HG02642 (cell line): ENCODE measurements at regions not wholly inside any gene's neighbourhood (a gene's known extent, or its start where the extent isn't known, plus 50 kb on each side); places are given as distances from the start of the nearest gene placed in this dataset.
"Not testable (repeated sequence)": the region's sequence is repeated elsewhere in the genome, so short reads cannot be mapped to it uniquely, and the experiment has no call there.

ENCODE experiments used
- ATAC-seq: cut with Tn5 transposase; IDR thresholded peaks from one replicate; pipeline ENCODE4 v1.9.1; 2021; ENCODE audit warnings: mild to moderate bottlenecking; ENCODE audit not compliant: unreplicated experiment, poor library complexity

DNA sequence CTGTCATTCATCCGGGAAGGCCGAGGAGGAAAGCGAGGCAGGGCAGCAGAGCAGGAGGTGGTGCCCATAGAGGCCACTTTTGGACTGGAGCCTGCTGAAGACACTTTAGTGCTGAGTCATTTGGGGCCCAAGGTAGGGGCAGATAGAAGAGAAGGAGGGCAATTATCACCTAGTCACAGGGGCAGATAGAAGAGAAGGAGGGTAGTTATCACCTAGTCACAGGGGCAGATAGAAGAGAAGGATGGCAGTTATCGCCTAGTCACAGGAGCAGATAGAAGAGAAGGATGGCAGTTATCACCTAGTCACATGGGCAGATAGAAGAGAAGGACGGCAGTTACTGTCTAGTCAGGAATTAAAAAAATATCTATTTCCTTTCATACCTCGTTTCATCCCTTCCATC lies 1372.6 kb downstream of the FOXD4L5 start:
- ATAC-seq = not testable (repeated sequence)

DNA sequence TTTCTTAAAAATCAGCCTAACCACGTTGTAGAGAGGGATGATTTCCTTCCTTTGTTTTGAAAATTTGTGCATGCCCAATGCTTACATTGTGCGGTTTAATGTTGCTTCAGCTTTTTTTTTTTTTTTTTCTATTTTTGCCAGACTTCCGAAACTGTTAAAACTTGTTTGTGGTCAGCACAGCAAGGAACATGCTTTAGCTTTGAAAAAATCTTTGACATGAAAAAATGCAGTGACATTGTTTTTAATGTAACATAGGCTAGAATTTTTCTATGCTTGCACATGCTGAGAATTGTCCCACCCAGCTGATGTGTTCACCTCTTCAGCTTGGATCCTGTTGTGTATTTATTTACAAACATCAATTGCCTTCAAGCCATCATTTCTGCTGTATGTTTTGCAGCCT lies 1375.9 kb downstream of the FOXD4L5 start:
- not testable (repeated sequence) for ATAC-seq

DNA sequence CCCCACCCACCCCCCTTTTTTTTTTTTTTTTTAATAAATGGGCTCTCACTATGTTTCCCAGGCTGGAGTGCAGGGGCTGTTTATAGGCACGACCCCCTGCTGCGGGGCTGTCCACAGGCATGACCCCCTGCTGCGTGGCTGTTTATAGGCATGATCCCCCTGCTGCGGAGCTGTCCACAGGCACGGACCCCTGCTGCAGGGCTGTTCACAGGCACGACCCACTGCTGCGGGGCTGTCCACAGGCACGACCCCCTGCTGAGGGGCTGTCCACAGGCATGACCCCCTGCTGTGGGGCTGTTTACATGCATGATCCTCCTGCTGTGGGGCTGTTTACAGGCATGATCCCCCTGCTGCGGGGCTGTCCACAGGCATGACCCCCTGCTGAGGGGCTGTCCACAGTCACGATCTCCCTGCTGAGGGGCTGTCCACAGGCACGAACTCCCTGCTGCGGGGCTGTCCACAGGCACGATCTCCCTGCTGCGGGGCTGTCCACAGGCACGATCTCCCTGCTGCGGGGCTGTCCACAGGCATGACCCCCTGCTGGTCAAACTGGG lies 1385.3 kb downstream of the FOXD4L5 start:
- ATAC-seq = not testable (repeated sequence)

DNA sequence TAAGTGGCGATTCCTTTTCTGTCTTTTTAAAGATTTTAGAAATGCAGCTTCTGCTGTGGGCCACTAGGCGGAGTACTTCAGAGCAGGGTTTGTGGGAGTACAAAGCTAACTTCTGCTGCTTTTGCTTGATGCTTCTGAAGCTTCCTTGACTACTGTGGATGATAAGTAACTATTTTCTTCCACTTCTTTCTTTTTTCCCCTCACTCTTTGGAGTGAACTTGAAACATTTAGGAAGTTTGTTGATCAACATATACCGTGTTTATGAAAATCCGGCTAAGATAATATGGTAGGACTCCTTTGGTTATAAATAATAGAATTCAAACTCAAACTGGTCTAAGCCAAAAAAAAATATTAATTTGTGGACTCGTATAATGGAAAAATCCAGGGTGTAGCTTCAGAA lies 1403.6 kb downstream of the FOXD4L5 start:
- ATAC-seq = not testable (repeated sequence)

DNA sequence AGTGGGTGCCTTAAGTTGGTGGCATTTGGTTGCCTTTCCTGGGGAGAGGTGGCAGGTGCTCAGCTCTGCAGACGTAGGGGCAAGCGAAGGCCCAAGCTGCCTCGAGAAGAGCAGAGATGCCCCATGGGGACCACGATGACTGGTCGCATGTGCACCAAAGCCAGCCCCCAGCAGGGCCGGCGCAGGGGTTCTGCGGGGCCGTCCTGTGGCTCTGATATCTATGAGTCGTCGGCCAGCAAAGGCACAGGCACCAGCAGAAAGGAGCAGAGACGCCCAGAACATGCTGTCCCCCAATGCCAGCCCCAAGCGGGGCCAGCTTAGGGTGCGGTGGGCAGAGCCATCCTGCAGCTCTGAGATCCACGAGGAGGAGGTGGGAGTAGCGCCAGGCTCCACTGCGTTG lies 1408.6 kb downstream of the FOXD4L5 start:
- ATAC-seq = not testable (repeated sequence)

DNA sequence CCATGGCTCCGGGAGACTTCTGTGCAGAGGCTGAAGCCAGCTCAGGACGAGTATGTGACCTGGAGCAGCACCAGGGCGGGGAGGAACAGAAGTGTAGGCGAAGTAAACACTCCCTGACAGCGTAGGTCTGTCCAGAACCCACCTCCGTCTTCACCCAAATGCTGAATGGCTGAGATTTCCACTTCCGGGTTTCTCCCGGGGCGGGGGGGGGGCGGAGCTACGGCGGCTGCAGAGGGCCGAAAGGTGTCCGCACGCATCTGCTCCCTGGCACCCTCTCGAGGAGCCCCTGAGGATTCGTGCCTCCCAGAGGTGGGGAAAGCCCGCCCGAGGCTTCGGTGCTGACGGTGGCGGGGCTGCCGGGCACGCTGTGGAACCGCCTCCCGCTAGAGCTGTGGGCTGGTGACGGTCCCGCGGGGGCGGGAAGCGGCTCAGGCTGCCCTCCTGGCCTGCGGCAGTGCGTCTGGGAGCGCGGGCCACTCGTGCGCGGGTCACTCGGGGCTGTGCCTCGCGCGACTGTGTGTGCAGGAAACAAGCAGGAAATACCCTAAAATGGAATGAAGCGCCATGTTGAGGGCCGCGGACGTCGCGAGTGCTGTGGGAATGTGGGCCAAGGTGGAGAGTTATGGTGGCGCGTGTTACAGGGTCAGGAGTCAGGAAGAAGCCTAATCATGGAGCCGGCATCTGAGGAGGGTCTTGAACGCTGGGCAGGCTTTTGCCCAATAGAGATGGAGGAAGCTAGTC lies 1425.4 kb downstream of the FOXD4L5 start:
- ATAC-seq = no peak

DNA sequence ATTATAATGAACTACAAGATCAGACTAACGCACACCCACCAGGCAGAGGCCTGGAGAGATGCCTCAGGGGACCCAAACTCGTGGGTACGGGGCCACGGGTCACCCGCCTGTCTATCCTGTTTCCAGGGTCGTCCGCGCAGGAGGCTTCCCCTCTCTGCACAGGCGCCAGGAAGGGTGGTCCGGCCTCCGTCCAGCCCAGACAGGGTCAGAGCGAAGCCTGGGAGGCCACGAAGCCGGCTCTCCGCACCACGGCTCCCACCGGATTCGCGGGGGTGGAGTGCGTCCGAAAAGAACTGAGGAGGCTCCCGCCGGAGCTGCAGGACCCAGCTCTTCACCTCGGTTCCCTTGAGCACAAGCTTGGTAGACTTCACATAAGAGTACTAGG lies 1425.9 kb downstream of the FOXD4L5 start:
- ATAC-seq = not testable (repeated sequence)

DNA sequence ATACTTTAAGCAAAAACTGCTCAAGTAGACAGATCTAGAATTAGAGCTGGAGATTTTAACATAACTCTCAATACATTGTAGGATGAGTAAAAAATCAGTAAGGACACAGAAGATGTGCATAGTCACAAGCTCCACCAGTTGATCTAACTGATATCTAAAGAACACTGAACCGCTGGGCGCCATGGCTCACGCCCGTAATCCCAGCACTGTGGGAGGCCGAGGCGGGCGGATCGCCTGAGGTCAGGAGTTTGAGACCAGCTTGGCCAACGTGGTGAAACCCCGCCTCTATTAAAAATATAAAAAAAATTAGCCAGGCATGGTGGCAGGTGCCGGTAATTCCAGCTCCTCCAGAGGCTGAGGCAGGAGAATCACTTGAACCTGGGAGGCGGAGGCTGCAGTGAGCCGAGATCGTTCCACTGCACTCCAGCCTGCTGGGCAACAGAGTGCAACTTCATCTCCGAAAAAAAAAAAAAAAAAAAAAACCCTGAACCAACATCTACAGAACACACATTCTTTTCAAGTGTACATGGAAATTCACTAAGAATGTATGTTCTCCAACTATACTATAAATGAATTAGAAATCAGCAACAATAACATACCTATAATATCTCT lies 1431.8 kb downstream of the FOXD4L5 start:
- ATAC-seq = not testable (repeated sequence)

DNA sequence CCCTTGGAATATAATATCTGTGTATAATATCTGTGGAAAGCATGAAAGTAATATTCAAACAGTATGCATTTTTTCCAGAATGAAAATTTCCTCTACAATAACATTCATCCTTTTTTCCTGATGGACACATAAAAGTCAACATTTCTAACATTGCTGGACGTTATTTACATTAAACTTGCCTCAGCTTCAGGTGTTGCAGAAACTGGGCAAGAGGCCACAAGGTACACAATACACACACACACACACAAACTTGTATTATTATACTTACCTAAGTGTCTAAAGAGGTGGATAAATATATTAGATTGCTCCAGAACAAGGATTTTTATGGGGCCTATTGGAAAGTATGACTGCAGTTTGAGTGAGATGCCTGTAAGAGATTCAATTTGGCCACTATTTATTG lies 1460.2 kb downstream of the FOXD4L5 start:
- not testable (repeated sequence) for ATAC-seq

DNA sequence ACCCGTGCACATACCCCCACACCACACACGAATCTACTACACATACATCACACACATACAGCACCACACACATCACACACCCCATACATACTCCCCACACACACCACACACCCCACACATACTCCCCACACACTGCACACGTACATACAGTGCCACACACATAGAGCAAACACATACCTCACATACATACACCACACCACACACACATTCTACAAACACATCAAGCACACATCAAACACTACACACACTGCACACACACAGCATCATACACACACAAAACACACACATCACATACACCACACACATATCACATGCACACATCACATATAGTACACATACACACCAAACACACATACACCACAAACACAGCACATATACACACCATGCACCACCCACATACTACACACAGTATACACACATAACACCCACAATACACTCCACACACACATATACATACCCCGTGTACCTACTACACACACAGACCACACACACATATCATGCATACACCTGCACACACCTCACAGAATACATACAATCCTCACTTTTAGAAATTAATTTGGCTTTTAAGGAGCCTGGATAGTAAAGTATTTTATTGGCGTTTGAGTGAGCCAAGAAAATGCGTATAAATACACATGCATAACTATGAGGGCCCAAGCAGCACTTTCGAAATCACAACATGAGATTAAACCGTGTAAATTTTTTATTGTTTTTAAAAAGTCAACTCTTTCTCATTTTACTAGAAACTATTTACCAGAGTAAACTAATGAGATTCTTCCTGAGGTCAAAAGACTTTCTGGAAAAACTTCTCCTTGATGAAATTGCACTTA lies 1461.4 kb downstream of the FOXD4L5 start:
- ATAC-seq = peak; percentile 54

DNA sequence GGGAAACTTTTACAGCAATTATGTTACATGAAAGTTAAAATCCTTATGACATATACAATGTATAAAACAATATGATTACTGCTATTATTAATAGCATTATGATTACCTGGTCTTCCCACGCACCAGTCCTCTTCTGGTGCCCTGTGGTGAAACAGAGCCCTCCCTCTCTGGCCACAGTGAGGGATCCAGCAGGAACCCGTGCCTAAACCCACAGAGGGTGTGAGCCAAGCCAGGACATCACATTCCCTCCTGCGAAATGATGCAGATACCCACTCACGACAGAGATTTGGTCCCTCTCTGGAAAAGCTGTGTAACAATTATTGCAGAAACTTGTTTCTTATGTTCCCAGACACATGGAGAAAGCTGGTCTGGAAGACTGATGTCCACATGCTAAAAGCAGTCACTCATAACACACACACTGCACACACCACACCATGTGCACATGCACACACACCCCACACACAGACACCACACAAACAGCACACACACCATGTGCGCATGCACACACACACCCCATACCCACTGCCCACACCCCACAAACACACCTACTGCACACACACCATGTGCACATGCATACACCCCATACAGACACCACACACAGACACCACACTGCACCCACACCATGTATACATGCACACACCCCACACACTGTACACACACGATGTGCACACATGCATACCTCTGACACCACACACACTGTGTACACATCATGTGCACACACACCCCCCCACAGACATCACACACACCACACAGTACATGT lies 1462.2 kb downstream of the FOXD4L5 start:
- not testable (repeated sequence) for ATAC-seq

DNA sequence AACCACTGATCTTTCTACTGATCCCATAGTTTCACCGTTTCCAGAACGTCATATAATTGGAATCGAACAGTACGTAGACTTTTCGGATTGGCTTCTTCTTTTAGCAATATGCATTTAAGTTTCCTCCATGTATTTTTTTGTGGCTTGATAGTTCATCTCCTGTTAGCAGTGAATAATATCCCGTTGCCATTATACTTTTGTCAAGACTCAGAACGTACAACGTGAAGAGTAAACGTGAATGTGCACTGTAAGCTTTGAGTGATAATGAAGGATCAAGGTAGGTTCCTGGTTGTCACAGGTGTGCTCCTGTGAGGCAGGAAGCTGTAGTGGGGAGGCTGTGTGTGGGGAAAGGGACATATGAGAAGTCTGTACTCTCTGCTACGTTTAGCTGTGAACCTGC lies 1463.7 kb downstream of the FOXD4L5 start:
- not testable (repeated sequence) for ATAC-seq

DNA sequence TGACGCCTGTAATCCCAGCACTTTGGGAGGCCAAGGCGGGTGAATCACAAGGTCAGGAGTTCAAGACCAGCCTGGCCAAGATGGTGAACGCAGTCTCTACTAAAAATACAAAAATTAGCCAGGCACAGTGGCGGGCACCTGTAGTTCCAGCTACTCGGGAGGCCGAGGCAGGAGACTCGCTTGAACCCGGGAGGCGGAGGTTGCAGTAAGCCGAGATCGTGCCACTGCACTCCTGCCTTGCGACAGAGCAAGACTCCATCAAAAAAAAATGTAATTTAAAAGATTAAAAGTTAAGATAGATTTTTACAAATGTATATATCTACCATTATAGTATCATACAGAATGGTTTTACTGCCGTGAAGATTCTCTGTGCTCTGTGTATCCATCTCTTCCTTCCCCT lies 1464.1 kb downstream of the FOXD4L5 start:
- ATAC-seq = not testable (repeated sequence)

DNA sequence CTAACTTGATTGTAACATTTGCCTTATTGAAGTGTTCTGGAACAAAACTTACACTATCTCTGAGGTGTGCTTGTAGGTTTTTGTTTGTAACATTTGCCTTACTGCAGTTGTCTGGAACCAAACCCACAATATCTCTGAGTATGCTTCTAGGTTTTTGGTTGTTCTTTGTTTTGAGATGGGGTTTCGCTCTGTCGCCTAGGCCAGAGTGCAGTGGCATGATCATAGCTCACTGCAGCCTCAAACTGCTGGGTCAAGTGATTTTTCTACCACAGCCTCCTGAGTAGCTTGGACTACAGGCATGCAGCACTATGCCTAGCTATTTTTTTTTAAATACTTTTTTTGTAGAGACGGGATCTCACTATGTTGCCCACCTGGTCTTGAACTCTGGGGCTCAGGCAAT lies 1464.6 kb downstream of the FOXD4L5 start:
- ATAC-seq = not testable (repeated sequence)

DNA sequence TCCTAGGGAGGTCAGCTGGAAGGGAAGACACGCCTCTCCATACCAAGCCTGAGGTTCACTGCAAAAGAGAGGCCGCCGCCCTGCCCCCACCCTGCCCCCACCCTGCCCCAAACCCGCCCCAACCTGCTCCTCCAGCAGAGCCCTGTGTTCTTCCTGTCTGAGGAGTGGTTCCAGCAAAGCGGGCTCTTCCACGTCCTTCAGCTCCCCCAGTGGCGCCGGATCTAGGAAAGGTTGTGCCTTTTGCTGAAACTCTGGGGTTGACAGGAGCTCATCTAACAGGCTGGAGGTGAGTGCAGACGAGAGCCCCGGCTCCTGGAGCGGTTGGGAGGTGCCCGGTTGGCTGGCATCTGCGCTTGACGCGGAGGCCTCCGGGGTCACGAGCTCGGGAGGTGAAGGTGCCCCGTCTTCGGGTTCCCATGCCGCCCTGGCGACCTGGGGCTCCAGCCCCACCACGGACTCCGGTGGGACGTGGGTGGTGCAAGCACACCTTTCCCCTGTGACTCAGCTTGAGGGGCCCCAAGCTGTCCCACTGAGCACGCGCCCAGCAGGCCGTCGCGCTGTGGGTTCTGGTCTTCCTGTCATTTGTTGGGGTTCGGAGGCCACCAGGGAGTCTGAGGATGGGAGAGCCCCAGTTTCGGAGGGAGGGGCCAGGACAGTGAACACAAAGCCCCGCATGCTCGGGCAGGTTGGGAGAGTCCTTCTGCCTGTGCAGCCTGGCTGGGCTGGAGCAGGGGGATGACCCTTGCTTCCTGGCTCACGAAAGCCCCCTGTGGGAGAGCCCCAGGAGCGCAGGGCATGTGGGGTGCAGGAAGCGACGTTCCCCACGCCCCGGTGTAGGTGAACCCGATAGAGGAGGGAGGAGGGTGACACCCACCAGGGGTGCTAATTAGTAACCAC lies 1467.1 kb downstream of the FOXD4L5 start:
- peak; percentile 64 for ATAC-seq

DNA sequence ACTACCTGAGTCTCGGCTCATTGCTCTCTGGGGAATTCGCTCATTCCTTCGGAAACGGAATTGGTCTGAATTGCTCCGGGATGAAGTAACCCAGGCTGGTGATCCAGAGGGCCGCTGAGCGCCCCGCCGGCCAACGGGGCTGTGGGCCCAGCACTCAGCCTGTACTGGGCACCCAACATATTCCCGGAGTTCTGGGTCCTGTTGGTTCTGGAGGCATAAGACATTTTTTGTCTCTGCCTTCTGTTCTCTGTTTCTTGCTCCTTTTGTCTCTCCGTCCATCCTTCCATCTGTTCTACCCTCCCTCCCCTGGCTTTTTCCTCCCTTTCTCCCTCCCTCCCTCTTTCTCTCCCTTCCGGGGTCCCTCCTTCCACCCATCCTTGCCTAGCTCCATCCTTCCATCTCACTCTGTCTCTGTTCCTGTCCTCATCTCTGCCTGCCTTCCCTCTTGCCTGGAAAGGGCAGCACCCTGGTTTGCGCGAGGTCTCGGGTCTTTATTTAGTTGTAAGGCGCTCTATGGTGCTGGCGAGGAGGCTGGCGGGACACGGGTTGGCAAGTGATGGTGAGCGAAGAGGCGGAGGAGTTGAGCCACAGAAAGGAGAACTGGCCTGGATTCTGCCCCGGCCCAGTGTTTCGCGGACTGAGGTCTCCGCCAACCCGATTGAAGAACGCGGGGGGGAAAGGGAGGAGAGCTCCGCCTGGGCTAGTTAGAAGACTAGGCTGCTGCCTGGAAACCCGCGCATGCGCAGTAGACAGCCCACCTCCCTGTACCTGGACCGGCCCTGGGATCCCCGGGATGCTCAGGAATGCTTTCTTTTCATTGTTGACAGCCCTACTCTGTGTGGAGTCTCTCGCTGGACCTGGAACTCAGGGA lies 1468.0 kb downstream of the FOXD4L5 start:
- ATAC-seq = peak; percentile 77

DNA sequence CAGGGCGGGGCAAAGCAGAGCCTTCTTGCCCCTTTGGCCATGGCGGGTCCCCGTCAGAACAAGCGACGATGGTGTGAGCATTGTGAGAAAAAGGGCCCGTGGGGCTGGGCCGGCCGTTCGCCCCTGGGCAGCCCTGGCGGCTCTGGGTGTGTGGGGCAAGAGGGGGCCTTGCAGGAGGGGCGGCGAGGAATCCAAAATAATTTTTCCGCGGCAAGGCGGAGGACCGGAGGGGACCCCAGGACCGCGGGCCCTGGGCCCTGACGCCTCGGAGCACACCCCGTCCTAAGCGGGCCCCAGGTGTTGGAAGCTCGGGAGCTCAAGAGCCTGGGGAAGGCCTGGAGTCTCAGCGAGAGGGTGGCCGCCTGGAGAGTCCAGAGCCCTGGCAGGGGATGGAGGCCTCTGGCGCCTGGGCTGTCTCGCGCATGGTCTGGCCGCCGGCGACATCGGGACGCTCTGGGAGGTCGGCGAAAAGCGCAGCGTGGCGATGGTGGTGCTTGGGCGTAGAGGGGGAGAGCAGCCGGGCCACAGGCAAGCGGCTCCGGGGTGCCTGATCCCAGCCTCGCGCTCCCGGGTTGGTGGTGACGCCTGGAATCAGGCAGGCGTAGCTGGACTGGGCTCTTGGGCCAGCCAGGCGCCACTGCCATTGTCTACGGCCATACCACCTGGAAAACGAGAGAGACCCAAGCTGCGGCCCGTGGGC lies 1469.9 kb downstream of the FOXD4L5 start:
- ATAC-seq = not testable (repeated sequence)
